Duodenal mucosa (tissue), 2 donors: ENCODE measurements at regions not wholly inside any gene's neighbourhood (a gene's known extent, or its start where the extent isn't known, plus 50 kb on each side); places are given as distances from the start of the nearest gene placed in this dataset.

Experiments
- H3K27ac ChIP-seq: one replicate; pipeline ENCODE4 v1.7.0; 2013; ENCODE audit warnings: low read depth, low read length
- H3K27me3 ChIP-seq, 2 donors: one replicate each; pipeline ENCODE4 v1.7.0; 2013; ENCODE audit warnings: low read length in 2 of 2, control low read depth in 1 of 2; ENCODE audit not compliant: insufficient read depth in 2 of 2, control insufficient read depth in 1 of 2
- H3K36me3 ChIP-seq, 2 donors: one replicate each; pipeline ENCODE4 v1.7.0; 2013; ENCODE audit warnings: low read length in 2 of 2, control low read depth in 1 of 2; ENCODE audit not compliant: insufficient read depth in 2 of 2, control insufficient read depth in 1 of 2
- H3K4me1 ChIP-seq, 2 donors: one replicate each; pipeline ENCODE4 v1.7.0; 2013; ENCODE audit warnings: low read length in 2 of 2, control low read depth in 1 of 2; ENCODE audit not compliant: insufficient read depth in 2 of 2, control insufficient read depth in 1 of 2
- H3K4me3 ChIP-seq, 2 donors: one replicate each; pipeline ENCODE4 v1.7.0; 2013; ENCODE audit warnings: low read length in 2 of 2, low read depth in 1 of 2
- H3K9ac ChIP-seq, 2 donors: one replicate each; pipeline ENCODE4 v1.7.0; 2013; ENCODE audit warnings: low read length in 2 of 2, low read depth in 1 of 2
- H3K9me3 ChIP-seq, 2 donors: one replicate each; pipeline ENCODE4 v1.7.0; 2013; ENCODE audit warnings: low read length in 2 of 2, control low read depth in 1 of 2; ENCODE audit not compliant: control insufficient read depth in 1 of 2

GRCh38 chr2:2846332-2847208 lies 515.5 kb upstream of the MYT1L start:
- Histone ChIP-seq H3K9ac (no peak overlapping the region), H3K27ac (no peak overlapping the region), H3K4me1 (peaks cover 0 to 12% of the 10 kb centered on the region in 2 donors), H3K36me3 (no peaks in the 10 kb centered on the region), H3K4me3 (no peak overlapping the region), H3K27me3 (peaks cover 0 to 2% of the 10 kb centered on the region in 2 donors), H3K9me3 (no peaks in the 10 kb centered on the region)

GRCh38 chr2:2845806-2846315 lies 514.8 kb upstream of the MYT1L start:
- Histone ChIP-seq H3K9ac (no peak overlapping the region), H3K4me1 (peaks cover 0 to 12% of the 10 kb centered on the region in 2 donors), H3K27me3 (peaks cover 0 to 2% of the 10 kb centered on the region in 2 donors), H3K36me3 (no peaks in the 10 kb centered on the region), H3K27ac (no peak overlapping the region), H3K4me3 (no peak overlapping the region), H3K9me3 (no peaks in the 10 kb centered on the region)

- H3K4me3 ChIP-seq = no peak overlapping the region
- H3K27me3 ChIP-seq = peaks cover 0 to 2% of the 10 kb centered on the region in 2 donors
- H3K27ac ChIP-seq = no peak overlapping the region
- H3K36me3 ChIP-seq = no peaks in the 10 kb centered on the region
- no peaks in the 10 kb centered on the region for H3K9me3 ChIP-seq
- H3K9ac ChIP-seq = no peak overlapping the region
- H3K4me1 ChIP-seq = peaks cover 0 to 12% of the 10 kb centered on the region in 2 donors
Observed at GRCh38 chr2:2845267-2845666, 514.2 kb upstream of the MYT1L start.

- Histone ChIP-seq H3K9ac (no peak overlapping the region), H3K27ac (no peak overlapping the region), H3K4me3 (no peak overlapping the region), H3K9me3 (no peaks in the 10 kb centered on the region), H3K36me3 (no peaks in the 10 kb centered on the region), H3K27me3 (peaks cover 0 to 2% of the 10 kb centered on the region in 2 donors), H3K4me1 (peaks cover 0 to 12% of the 10 kb centered on the region in 2 donors)
Observed at GRCh38 chr2:2843969-2844548, 513.0 kb upstream of the MYT1L start.

- Histone ChIP-seq H3K4me3 (no peak overlapping the region), H3K27ac (no peak overlapping the region), H3K27me3 (peaks cover 0 to 2% of the 10 kb centered on the region in 2 donors), H3K9me3 (no peaks in the 10 kb centered on the region), H3K4me1 (peaks cover 0 to 10% of the 10 kb centered on the region in 2 donors), H3K36me3 (no peaks in the 10 kb centered on the region), H3K9ac (no peak overlapping the region)
Observed at GRCh38 chr2:2842466-2842865, 511.4 kb upstream of the MYT1L start.

- Histone ChIP-seq H3K4me1 (no peaks in the 10 kb centered on the region), H3K27me3 (peaks cover 0 to 2% of the 10 kb centered on the region in 2 donors), H3K4me3 (no peak overlapping the region), H3K27ac (no peak overlapping the region), H3K36me3 (no peaks in the 10 kb centered on the region), H3K9ac (no peak overlapping the region), H3K9me3 (no peaks in the 10 kb centered on the region)
Observed at GRCh38 chr2:2840681-2841300, 509.7 kb upstream of the MYT1L start.

GRCh38 chr2:2839782-2840531 lies 508.9 kb upstream of the MYT1L start:
- no peaks in the 10 kb centered on the region for H3K4me1 ChIP-seq
- H3K9ac ChIP-seq = no peak overlapping the region
- H3K4me3 ChIP-seq = no peak overlapping the region
- no peaks in the 10 kb centered on the region for H3K27me3 ChIP-seq
- no peaks in the 10 kb centered on the region for H3K36me3 ChIP-seq
- H3K9me3 ChIP-seq = no peaks in the 10 kb centered on the region
- no peak overlapping the region for H3K27ac ChIP-seq

- no peak overlapping the region for H3K9ac ChIP-seq
- no peaks in the 10 kb centered on the region for H3K9me3 ChIP-seq
- H3K27me3 ChIP-seq = no peaks in the 10 kb centered on the region
- no peak overlapping the region for H3K4me3 ChIP-seq
- no peaks in the 10 kb centered on the region for H3K4me1 ChIP-seq
- H3K36me3 ChIP-seq = no peaks in the 10 kb centered on the region
- H3K27ac ChIP-seq = no peak overlapping the region
Observed at GRCh38 chr2:2839393-2839781, 508.3 kb upstream of the MYT1L start.

- Histone ChIP-seq H3K4me3 (no peak overlapping the region), H3K9me3 (no peaks in the 10 kb centered on the region), H3K4me1 (no peaks in the 10 kb centered on the region), H3K27ac (no peak overlapping the region), H3K27me3 (no peaks in the 10 kb centered on the region), H3K9ac (no peak overlapping the region), H3K36me3 (no peaks in the 10 kb centered on the region)
Observed at GRCh38 chr2:2838548-2838845, 507.4 kb upstream of the MYT1L start.
